HS-27A (cell line): ENCODE measurements at regions not wholly inside any gene's neighbourhood (a gene's known extent, or its start where the extent isn't known, plus 50 kb on each side); places are given as distances from the start of the nearest gene placed in this dataset.

Experiments used
- DNase-seq: peaks from one replicate; pipeline ENCODE4 v3.0.0-alpha.2; 2012; ENCODE audit warnings: low read depth, missing footprints

DNA sequence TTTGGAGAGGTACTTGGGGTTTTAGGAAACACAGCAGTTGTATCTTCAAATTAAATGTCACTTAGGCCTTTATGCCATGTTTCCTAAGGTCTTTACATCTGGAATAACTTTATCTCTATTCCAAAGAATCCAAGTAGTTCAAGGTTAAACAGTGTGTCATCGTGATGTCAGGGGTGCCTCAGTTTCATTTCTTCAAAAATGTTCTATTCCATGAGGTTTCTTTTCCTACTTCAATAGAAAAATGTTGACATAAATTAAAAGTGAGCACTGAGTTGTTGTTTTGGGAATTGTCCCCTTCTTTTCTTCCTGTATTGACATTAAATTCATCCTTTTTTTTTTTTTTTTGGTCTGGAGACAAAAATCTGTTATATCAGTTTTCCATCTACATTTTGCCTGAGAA is 160.6 kb upstream of the C21orf91 start:
- DNase-seq, result no peak

GRCh38 chr21:17978895-17979294 is 159.7 kb upstream of the C21orf91 start:
- no peak for DNase-seq

DNA sequence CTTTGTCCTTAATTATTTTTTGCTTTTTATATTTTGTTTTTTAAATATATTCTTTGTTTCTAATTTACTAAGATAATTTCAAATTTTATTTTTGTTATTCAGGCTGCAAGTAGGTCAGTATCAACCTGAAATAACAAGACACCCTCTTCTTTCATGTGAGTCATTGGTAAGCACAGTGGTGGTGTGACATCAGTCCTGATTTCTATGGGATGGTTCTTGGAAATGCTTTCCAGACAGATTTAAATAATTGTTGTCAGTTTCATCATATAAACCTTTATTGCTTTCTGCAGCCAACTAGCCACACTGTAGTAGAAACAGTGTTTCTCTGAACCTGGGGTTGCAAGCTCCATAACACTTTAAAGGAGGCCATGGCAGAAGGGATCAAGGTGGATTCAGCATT is 157.5 kb upstream of the C21orf91 start:
- no peak for DNase-seq

DNA sequence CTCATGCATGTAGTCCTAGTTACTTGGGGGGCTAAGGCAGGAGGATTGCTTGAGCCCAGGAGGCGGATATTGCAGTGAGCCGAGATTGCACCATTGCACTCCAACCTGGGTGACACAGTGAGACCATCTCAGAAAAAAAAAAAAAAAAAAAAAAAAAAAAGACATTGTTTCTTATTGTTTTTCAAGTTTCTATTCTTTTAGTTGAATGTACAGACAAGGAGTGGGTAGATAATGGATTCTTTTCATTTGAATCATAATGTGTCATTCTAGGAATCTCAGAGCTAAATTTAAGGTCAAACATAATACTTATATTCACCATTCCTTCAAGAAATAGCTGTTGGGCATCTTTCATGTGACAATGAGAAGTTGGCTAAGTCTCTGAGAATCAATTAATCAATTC is 157.0 kb upstream of the C21orf91 start:
- no peak for DNase-seq

DNA sequence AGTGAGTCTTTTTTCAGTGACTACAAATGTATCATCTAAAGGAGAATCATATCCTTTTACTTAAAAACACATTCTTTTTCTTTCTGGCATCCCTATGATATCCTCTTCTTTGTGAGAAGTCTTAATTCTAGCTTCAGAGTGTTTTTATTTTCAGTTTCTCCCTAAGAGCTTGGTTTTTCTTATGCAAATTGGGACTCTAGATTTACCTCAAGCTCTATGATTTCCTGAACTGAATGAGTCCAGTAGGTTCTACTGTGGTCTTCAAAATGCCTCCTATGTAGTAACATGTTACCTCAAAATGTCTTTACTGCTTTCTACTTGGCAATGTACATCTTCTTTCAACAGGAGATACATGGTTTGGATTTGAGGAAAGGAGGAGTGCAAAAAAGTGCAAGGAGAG is 148.2 kb upstream of the C21orf91 start:
- no peak for DNase-seq

DNA sequence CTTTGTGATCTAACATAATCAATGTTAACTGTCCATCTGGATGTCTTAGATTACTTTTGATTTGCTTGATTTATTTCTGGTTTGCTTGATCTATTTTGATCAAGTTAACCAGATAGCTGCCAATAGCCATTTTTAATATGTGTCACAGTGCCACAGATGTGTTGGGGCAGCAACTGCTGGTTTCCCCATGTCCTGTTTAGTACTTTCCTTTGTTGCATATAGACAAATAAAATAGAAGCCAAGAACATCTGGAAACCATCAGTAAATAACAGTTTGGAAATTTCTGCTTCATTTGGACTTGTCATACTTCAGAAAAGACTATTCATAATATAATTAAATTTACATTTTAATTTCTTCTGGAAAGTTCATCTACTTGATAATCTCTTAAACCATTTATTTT is 145.6 kb upstream of the C21orf91 start:
- no peak for DNase-seq

- no peak for DNase-seq
Observed at GRCh38 chr21:17964199-17964598, 145.0 kb upstream of the C21orf91 start.

DNA sequence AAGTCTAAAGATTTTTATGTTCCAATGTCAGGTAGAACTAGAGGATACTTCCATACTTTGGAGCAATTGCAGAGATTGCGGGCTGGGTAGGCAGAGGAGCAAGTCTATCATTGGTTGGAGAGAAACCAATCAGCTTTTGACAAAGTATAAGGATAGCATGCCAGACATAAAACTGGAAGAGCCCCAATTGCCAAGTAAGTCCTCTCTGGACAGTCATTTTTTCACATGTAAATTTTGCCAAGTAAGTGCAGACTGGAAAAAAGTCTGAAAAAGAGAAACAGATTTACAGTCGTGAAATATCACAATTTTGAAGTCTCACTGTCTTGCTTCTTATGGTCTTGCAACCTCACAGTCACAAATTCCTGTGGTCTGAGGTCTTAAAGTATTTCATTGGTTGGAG is 131.4 kb upstream of the C21orf91 start:
- no peak for DNase-seq

DNA sequence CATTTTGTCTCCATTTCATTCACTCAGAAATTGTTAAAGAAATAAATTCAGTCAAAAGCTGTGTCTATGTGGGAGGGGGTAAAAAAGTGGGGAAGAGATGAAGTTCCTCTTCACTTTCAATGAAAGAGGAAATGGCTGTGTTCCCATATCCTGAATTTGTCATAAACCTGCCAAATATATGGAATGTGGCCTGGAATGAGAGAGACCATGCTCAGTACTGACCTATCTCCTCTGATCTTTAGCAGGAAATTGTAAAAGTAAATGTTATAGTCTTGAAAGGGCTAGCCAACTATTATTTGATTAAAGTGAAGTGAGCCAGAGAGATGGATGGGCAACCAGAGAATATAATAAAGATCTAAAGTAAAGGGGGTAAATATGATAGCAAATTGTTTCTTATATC is 130.3 kb upstream of the C21orf91 start:
- no peak for DNase-seq

- DNase-seq, result no peak
Observed at GRCh38 chr21:17947531-17947930, 128.4 kb upstream of the C21orf91 start.

- DNase-seq, result no peak
Observed at GRCh38 chr21:17931080-17931479, 111.9 kb upstream of the C21orf91 start.

GRCh38 chr21:17930093-17930492 is 110.9 kb upstream of the C21orf91 start:
- DNase-seq, result no peak

- DNase-seq, result no peak
Observed at GRCh38 chr21:17929510-17929909, 110.4 kb upstream of the C21orf91 start.

DNA sequence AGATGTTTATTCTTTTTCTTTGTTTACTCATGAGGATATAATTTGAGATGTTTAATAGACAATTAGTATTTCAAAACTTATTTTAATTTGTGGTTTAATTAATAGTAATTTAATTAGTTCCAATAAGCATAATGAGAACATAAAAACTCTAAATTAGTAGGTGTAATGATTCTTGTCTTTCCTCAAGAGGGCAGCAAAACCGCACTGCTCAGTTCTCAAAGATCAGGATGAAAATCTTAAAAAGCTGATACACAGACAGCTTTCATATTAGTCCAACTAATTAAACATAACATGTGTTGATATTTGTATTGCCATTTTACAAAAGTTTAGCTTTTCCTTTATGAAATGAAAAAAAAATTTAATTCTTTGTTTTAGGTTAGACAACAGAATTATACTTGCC is 106.7 kb upstream of the C21orf91 start:
- no peak for DNase-seq

DNA sequence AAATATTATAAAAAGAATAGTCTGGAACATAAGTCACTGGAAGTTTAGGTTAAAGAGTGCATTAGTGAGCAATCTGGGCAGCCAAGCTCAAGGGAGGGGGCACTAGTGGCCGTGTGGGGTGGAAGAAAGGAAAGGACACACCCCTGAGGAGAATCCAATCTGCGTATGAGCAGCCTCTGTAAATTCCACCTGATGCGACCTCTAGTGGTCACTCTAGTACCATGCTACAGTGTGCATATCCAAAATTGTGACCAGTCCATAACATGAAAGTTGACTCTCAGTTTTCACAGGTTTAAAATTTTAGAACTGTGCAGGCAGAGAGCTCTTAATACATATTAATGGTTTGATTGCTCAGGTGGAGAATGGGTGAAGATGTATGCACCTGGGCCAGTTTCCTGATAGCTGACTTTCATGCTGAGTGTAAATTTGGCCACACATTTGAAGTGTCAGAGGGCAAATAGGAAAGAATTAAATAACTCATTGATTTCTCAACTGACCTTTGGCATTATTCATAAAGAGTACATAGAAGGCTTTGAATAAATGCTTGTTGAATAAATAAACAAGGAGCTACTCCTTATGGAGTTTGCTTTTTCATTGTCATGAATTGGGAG is 105.9 kb upstream of the C21orf91 start:
- peak; percentile 35 for DNase-seq

DNA sequence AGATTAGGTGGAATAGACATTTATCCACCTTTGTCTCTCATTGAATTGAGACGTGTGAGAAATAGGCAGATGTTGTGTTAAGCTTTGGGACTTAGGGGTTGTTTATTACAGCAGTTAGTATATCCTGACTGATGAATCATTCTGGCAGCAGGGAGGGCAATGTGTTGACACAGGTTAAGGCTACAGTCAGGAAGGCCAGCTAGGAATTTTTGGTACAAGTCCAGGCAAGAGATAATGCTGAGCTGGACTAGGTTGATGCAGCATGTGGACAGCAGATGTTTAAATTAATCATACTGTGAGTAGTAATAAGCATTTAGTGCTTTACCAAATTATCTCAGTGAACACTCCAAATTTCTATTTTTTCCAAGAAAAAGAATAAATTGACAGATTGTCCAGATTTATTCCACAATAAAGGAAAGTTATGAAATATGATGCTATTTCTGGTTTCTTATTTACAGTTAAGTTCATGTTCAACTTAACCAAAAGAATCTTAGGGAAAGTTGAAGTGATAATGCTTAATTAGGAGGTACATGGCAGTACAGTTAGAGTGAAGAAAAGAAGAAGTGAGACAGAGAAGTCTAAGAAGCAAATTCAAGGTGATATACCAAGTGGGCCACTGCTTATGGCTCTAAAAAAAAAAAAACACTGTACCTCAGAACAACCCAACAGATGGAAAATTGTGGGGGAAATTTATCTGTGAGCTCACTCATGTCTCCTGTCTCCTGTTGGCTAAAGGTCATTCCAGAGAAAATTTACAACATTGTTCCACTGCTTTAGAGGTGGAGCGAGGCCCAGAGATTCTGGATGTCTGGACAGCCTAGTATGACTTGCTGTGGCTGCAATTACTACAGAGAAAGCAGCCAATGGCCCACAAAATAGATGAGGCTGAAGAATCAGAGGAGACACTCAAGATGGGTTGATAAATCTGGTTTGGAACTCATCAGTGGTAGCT is 102.7 kb upstream of the C21orf91 start:
- peak; percentile 62 for DNase-seq

GRCh38 chr21:17915976-17916375 is 96.8 kb upstream of the C21orf91 start:
- DNase-seq, result no peak

DNA sequence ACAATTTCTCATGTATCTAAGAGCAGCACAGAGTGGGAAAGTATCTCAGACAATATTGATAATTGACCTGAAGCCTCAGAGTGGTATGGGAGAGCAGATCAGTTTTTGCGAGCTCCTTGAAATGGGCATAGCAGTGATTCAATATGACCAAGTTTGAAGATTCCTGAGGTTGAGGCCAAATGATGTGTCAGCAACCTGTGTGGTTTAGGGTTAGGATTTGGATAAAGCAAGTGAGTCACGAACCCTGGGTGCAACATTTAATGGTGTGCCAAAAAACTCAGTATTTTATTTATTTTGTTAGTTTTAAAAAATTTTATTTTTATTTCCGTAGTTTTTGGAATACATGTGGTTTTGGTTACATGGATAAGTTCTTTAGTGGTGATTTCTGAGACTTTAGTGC is 92.5 kb upstream of the C21orf91 start:
- peak; percentile 57 for DNase-seq

DNA sequence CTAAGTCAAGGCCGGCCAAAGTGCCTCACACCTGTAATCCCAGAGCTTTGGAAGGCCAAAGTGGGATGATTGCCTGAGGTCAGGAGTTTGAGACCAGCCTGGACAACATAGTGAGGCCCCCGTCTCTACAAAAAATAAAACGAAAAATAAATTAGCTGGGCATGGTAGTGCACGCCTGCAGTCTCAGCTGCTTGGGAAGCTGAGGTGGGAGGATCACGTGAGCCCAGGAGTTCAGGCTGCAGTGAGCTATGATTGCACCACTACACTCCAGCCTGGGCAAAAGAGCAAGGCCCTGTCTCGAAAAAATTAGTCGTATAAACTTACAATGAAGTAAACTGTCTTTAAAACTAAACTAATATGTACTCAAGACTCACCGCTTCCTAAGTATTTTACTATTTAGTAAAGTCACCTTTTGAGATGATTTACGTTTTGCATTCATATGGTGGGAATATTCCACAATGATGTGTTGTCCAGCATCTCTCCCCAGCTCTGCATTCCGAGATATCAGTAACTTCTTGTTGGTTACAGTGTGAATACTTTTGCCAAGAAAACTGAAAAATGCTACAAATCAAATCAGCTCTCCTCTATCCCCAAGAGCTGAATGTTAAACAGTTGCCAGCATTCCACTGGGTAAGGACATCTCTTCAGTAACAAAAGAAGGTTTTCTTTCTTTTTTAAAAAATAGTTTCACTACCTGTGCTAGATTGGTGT is 84.9 kb upstream of the C21orf91 start:
- no peak for DNase-seq

DNA sequence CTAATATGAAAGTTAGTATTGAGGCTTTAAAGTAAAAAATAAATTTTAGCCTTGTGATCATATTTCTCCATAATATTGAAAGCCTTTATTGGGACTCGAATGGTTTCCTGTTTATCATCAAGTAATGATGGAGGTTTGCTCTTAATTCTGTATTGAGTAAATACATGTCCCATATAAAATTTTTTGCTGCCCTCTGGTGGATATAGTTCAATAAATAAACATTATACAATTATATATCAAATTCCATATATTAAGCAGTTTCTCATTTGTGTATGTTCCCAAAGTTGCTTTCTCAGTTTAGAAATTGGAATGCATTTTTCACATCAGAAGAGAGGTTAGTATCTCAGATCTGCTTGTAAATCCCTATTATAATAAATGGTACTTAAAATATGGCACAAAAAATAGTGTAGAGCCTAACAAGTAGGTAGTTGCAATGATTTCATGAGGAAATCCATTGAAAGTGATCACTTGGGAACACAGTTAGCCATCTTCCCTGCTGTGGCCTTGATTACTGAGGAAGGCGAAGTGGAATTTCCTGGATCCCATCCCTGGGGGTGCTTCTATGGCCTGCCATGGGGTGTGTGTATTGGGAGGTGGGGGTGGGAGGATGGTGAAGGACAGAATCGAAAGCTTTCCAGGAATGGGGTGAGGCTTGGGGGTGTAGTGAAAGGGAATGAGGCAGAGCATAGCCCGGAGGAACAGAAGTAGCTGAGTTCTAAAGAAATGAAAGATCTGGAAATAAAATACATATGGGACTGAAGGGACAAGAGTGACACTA is 84.1 kb upstream of the C21orf91 start:
- DNase-seq, result no peak

- DNase-seq, result no peak
Observed at GRCh38 chr21:17901458-17902079, 82.4 kb upstream of the C21orf91 start.

DNA sequence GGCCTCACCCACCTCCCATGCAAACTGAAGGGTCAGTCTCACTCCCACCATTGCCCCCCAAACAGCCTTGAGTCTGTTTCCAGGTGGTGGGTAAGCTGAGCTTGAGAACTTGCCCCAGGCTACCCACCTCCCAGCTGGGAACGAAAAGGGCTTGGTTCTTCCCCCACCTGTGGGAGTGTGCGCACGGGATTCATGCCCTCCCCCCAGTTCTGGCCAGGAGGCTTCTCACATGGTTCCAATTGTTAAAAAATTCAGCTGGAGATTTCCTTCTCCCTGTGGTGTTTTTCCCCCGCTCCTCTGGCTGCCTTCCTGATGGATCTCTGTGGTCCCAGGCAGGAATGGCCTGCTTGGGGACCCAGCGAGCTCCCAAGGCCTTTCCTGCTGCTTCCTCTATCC is 81.8 kb upstream of the C21orf91 start:
- no peak for DNase-seq
